GM23338 (cell line): ENCODE measurements at regions not wholly inside any gene's neighbourhood (a gene's known extent, or its start where the extent isn't known, plus 50 kb on each side); places are given as distances from the start of the nearest gene placed in this dataset.

Source experiments
- ATAC-seq: fragments of 200-7000 bp; cut with Tn5 transposase; 3 replicates; pipeline ENCODE4 v1.9.1; 2020
- DNase-seq: peaks from one replicate; pipeline ENCODE4 v3.0.0-alpha.2; 2015; ENCODE audit warnings: low spot score
- H2AFZ ChIP-seq: fragments of 200-600 bp; sonication (generic); 2 replicates; pipeline ENCODE4 v1.8.0; 2016; ENCODE audit warnings: antibody characterized with exemption, mild to moderate bottlenecking, moderate library complexity
- H3F3A ChIP-seq: fragments of 200-600 bp; sonication (generic); replicated peaks from 2 replicates; pipeline ENCODE4 v1.8.0; 2017; ENCODE audit warnings: antibody characterized with exemption, mixed run types, low read depth
- H3K27ac ChIP-seq: fragments of 200-600 bp; sonication (generic); 2 replicates; pipeline ENCODE4 v1.6.1; 2016; ENCODE audit warnings: low read depth
- H3K27me3 ChIP-seq: fragments of 200-600 bp; sonication (generic); 2 replicates; pipeline ENCODE4 v1.8.0; 2016; ENCODE audit warnings: mild to moderate bottlenecking, mixed run types, moderate library complexity; ENCODE audit not compliant: insufficient read depth
- H3K36me3 ChIP-seq: fragments of 200-600 bp; sonication (generic); 2 replicates; pipeline ENCODE4 v1.8.0; 2016; ENCODE audit warnings: mild to moderate bottlenecking; ENCODE audit not compliant: insufficient read depth
- H3K4me1 ChIP-seq: fragments of 200-600 bp; sonication (generic); 2 replicates; pipeline ENCODE4 v1.8.0; 2016; ENCODE audit warnings: mild to moderate bottlenecking, moderate library complexity; ENCODE audit not compliant: insufficient read depth
- H3K4me2 ChIP-seq: fragments of 200-600 bp; sonication (generic); 2 replicates; pipeline ENCODE4 v1.7.1; 2017; ENCODE audit warnings: mixed run types
- H3K4me3 ChIP-seq: fragments of 200-600 bp; sonication (generic); 2 replicates; pipeline ENCODE4 v1.6.1; 2016; ENCODE audit warnings: mixed run types
- H3K79me2 ChIP-seq: fragments of 200-600 bp; sonication (generic); replicated peaks from 2 replicates; pipeline ENCODE4 v1.8.0; 2017; ENCODE audit warnings: mild to moderate bottlenecking; ENCODE audit not compliant: insufficient read depth
- H3K9me2 ChIP-seq: fragments of 200-600 bp; sonication (generic); 2 replicates; pipeline ENCODE4 v1.8.0; 2017; ENCODE audit not compliant: insufficient read depth
- H4K20me1 ChIP-seq: fragments of 200-600 bp; sonication (generic); replicated peaks from 2 replicates; pipeline ENCODE4 v1.8.0; 2017; ENCODE audit warnings: mild to moderate bottlenecking; ENCODE audit not compliant: insufficient read depth
- H3K27ac Mint-ChIP-seq: 2 replicates; pipeline ENCODE4 v1.8.0; 2020; ENCODE audit warnings: inconsistent platforms, mild to moderate bottlenecking, moderate library complexity, mixed read lengths
- H3K27me3 Mint-ChIP-seq: 3 replicates; pipeline ENCODE4 v1.8.0; 2022; ENCODE audit warnings: low read depth, mild to moderate bottlenecking, moderate library complexity, mixed read lengths, inconsistent platforms; ENCODE audit not compliant: insufficient read depth, poor library complexity
- H3K36me3 Mint-ChIP-seq: 3 replicates; pipeline ENCODE4 v1.8.0; 2021; ENCODE audit warnings: low read depth, mild to moderate bottlenecking, inconsistent platforms, moderate library complexity, mixed read lengths
- H3K4me1 Mint-ChIP-seq: 3 replicates; pipeline ENCODE4 v1.8.0; 2020; ENCODE audit warnings: mild to moderate bottlenecking, inconsistent platforms, mixed read lengths
- H3K4me3 Mint-ChIP-seq: 3 replicates; pipeline ENCODE4 v1.8.0; 2021; ENCODE audit warnings: moderate library complexity, mild to moderate bottlenecking, inconsistent platforms, mixed read lengths
- H3K9me3 Mint-ChIP-seq: 3 replicates; pipeline ENCODE4 v1.8.0; 2020; ENCODE audit warnings: moderate library complexity, mild to moderate bottlenecking, inconsistent platforms, mixed read lengths
- CREB1 ChIP-seq: fragments of 250-450 bp; sonication (Bioruptor Pico); IDR thresholded peaks from 2 replicates; pipeline ENCODE4 v1.5.0; 2020; ENCODE audit warnings: low read depth, mild to moderate bottlenecking, moderate library complexity
- EZH2 ChIP-seq: fragments of 200-600 bp; sonication (generic); IDR thresholded peaks from one replicate; pipeline ENCODE4 v1.8.0; 2017; ENCODE audit warnings: antibody characterized with exemption, mild to moderate bottlenecking, low read depth; ENCODE audit not compliant: unreplicated experiment
- EZH2phosphoT487 ChIP-seq: fragments of 200-600 bp; sonication (generic); IDR thresholded peaks from one replicate; pipeline ENCODE4 v1.8.1; 2018; ENCODE audit warnings: antibody characterized with exemption; ENCODE audit not compliant: unreplicated experiment
- JUNB ChIP-seq: IDR thresholded peaks from one replicate; pipeline ENCODE4 v1.6.1; 2016; ENCODE audit warnings: antibody characterized with exemption; ENCODE audit not compliant: unreplicated experiment
- NANOG ChIP-seq: IDR thresholded peaks from 2 replicates; pipeline ENCODE4 v1.6.1; 2016; ENCODE audit warnings: antibody characterized with exemption, borderline replicate concordance
- POLR2AphosphoS5 ChIP-seq: IDR thresholded peaks from 2 replicates; pipeline ENCODE4 v1.6.1; 2016; ENCODE audit warnings: antibody characterized with exemption, low read depth
- STAT1 ChIP-seq: IDR thresholded peaks from one replicate; pipeline ENCODE4 v1.6.1; 2016; ENCODE audit warnings: antibody characterized with exemption; ENCODE audit not compliant: unreplicated experiment
- ZNF114 ChIP-seq: fragments of 250-450 bp; sonication (Bioruptor Pico); IDR thresholded peaks from 2 replicates; pipeline ENCODE4 v1.5.0; 2020; ENCODE audit warnings: mild to moderate bottlenecking, moderate library complexity
- ZNF331 ChIP-seq: fragments of 250-450 bp; sonication (Bioruptor Pico); IDR thresholded peaks from 2 replicates; pipeline ENCODE4 v1.5.0; 2020; ENCODE audit warnings: low read depth, mild to moderate bottlenecking, moderate library complexity
- TF ChIP-seq, protein P1 (sequence below): fragments of 250-450 bp; sonication (Bioruptor Pico); IDR thresholded peaks from 2 replicates; pipeline ENCODE4 v1.5.0; 2020; ENCODE audit warnings: mild to moderate bottlenecking, moderate library complexity
- TF ChIP-seq, protein P2 (sequence below): IDR thresholded peaks from one replicate; pipeline ENCODE4 v1.6.1; 2018; ENCODE audit warnings: antibody characterized with exemption; ENCODE audit not compliant: unreplicated experiment
- TF ChIP-seq, protein P3 (sequence below), 2 experiments: fragments of 200-600 bp in 1 of 2; sonication (generic) in 1 of 2; conservative IDR thresholded peaks; 2 replicates each; pipeline versions ENCODE4 v1.5.1 to v1.6.1; 2016 to 2017; ENCODE audit warnings: antibody characterized with exemption in 2 of 2, low read depth in 2 of 2, mild to moderate bottlenecking in 2 of 2, moderate library complexity in 1 of 2
- TF ChIP-seq, protein P4 (sequence below): IDR thresholded peaks from 2 replicates; pipeline ENCODE4 v1.6.1; 2016; ENCODE audit warnings: antibody characterized with exemption

DNA sequence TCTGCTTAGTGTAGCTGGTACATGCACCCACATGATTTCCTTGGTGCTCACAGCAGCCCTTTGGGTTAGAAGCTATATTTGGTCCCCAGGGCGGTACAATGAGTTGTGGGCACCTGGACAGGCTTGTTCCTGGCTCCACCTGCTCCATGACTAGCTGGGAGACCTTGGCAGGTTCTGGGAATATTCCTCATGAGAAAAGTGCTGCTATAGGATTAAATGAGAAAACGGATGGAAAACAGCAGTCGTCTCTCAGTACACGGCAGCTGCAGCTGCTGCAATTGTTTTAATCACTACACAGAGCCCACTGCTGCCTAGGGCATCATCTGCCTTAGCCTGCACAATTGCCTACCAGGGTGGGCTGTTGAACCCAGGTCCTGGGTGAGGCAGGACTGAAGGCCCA, 424.5 kb upstream of the B3GAT1 start:
- Histone ChIP-seq H3K27me3 (no peaks in the 10 kb centered on the region), H3K79me2 (no peaks in the 10 kb centered on the region), H3K4me1 (no peaks in the 10 kb centered on the region), H3K36me3 (no peaks in the 10 kb centered on the region), H4K20me1 (no peaks in the 10 kb centered on the region), H3K4me2 (no peak overlapping the region), H3K27ac (no peak overlapping the region), H2AFZ (no peak overlapping the region), H3F3A (no peaks in the 10 kb centered on the region), H3K4me3 (no peak overlapping the region), H3K9me2 (peaks cover 7% of the 10 kb centered on the region; the same call in 1 of the 2 replicates)
- TF ChIP-seq EZH2phosphoT487: no peak
- no peak for TF ChIP-seq JUNB
- TF ChIP-seq STAT1: no peak
- TF ChIP-seq ZNF331 (CRISPR knock-in tag): no peak
- TF ChIP-seq ZNF114 (CRISPR knock-in tag): no peak
- TF ChIP-seq EZH2: no peak
- TF ChIP-seq, protein P1, sequence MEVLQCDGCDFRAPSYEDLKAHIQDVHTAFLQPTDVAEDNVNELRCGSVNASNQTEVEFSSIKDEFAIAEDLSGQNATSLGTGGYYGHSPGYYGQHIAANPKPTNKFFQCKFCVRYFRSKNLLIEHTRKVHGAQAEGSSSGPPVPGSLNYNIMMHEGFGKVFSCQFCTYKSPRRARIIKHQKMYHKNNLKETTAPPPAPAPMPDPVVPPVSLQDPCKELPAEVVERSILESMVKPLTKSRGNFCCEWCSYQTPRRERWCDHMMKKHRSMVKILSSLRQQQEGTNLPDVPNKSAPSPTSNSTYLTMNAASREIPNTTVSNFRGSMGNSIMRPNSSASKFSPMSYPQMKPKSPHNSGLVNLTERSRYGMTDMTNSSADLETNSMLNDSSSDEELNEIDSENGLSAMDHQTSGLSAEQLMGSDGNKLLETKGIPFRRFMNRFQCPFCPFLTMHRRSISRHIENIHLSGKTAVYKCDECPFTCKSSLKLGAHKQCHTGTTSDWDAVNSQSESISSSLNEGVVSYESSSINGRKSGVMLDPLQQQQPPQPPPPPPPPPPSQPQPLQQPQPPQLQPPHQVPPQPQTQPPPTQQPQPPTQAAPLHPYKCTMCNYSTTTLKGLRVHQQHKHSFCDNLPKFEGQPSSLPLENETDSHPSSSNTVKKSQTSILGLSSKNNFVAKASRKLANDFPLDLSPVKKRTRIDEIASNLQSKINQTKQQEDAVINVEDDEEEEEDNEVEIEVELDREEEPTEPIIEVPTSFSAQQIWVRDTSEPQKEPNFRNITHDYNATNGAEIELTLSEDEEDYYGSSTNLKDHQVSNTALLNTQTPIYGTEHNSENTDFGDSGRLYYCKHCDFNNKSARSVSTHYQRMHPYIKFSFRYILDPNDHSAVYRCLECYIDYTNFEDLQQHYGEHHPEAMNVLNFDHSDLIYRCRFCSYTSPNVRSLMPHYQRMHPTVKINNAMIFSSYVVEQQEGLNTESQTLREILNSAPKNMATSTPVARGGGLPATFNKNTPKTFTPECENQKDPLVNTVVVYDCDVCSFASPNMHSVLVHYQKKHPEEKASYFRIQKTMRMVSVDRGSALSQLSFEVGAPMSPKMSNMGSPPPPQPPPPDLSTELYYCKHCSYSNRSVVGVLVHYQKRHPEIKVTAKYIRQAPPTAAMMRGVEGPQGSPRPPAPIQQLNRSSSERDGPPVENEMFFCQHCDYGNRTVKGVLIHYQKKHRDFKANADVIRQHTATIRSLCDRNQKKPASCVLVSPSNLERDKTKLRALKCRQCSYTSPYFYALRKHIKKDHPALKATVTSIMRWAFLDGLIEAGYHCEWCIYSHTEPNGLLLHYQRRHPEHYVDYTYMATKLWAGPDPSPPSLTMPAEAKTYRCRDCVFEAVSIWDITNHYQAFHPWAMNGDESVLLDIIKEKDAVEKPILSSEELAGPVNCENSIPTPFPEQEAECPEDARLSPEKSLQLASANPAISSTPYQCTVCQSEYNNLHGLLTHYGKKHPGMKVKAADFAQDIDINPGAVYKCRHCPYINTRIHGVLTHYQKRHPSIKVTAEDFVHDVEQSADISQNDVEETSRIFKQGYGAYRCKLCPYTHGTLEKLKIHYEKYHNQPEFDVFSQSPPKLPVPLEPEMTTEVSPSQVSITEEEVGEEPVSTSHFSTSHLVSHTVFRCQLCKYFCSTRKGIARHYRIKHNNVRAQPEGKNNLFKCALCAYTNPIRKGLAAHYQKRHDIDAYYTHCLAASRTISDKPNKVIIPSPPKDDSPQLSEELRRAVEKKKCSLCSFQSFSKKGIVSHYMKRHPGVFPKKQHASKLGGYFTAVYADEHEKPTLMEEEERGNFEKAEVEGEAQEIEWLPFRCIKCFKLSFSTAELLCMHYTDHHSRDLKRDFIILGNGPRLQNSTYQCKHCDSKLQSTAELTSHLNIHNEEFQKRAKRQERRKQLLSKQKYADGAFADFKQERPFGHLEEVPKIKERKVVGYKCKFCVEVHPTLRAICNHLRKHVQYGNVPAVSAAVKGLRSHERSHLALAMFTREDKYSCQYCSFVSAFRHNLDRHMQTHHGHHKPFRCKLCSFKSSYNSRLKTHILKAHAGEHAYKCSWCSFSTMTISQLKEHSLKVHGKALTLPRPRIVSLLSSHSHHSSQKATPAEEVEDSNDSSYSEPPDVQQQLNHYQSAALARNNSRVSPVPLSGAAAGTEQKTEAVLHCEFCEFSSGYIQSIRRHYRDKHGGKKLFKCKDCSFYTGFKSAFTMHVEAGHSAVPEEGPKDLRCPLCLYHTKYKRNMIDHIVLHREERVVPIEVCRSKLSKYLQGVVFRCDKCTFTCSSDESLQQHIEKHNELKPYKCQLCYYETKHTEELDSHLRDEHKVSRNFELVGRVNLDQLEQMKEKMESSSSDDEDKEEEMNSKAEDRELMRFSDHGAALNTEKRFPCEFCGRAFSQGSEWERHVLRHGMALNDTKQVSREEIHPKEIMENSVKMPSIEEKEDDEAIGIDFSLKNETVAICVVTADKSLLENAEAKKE (CRISPR knock-in tag): no peak
- TF ChIP-seq, protein P2, sequence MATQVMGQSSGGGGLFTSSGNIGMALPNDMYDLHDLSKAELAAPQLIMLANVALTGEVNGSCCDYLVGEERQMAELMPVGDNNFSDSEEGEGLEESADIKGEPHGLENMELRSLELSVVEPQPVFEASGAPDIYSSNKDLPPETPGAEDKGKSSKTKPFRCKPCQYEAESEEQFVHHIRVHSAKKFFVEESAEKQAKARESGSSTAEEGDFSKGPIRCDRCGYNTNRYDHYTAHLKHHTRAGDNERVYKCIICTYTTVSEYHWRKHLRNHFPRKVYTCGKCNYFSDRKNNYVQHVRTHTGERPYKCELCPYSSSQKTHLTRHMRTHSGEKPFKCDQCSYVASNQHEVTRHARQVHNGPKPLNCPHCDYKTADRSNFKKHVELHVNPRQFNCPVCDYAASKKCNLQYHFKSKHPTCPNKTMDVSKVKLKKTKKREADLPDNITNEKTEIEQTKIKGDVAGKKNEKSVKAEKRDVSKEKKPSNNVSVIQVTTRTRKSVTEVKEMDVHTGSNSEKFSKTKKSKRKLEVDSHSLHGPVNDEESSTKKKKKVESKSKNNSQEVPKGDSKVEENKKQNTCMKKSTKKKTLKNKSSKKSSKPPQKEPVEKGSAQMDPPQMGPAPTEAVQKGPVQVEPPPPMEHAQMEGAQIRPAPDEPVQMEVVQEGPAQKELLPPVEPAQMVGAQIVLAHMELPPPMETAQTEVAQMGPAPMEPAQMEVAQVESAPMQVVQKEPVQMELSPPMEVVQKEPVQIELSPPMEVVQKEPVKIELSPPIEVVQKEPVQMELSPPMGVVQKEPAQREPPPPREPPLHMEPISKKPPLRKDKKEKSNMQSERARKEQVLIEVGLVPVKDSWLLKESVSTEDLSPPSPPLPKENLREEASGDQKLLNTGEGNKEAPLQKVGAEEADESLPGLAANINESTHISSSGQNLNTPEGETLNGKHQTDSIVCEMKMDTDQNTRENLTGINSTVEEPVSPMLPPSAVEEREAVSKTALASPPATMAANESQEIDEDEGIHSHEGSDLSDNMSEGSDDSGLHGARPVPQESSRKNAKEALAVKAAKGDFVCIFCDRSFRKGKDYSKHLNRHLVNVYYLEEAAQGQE: no peak
- no peak for TF ChIP-seq NANOG
- TF ChIP-seq POLR2AphosphoS5: no peak
- TF ChIP-seq, protein P3, sequence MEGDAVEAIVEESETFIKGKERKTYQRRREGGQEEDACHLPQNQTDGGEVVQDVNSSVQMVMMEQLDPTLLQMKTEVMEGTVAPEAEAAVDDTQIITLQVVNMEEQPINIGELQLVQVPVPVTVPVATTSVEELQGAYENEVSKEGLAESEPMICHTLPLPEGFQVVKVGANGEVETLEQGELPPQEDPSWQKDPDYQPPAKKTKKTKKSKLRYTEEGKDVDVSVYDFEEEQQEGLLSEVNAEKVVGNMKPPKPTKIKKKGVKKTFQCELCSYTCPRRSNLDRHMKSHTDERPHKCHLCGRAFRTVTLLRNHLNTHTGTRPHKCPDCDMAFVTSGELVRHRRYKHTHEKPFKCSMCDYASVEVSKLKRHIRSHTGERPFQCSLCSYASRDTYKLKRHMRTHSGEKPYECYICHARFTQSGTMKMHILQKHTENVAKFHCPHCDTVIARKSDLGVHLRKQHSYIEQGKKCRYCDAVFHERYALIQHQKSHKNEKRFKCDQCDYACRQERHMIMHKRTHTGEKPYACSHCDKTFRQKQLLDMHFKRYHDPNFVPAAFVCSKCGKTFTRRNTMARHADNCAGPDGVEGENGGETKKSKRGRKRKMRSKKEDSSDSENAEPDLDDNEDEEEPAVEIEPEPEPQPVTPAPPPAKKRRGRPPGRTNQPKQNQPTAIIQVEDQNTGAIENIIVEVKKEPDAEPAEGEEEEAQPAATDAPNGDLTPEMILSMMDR (conservative IDR thresholded peaks at IDR 0.05; ENCODE audit: low read depth in 2 of 2): no peak
- TF ChIP-seq CREB1 (CRISPR knock-in tag): no peak
- TF ChIP-seq, protein P4, sequence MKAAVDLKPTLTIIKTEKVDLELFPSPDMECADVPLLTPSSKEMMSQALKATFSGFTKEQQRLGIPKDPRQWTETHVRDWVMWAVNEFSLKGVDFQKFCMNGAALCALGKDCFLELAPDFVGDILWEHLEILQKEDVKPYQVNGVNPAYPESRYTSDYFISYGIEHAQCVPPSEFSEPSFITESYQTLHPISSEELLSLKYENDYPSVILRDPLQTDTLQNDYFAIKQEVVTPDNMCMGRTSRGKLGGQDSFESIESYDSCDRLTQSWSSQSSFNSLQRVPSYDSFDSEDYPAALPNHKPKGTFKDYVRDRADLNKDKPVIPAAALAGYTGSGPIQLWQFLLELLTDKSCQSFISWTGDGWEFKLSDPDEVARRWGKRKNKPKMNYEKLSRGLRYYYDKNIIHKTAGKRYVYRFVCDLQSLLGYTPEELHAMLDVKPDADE: no peak
- no peak for ATAC-seq
- no peak overlapping the region for H3K4me3 Mint-ChIP-seq
- H3K36me3 Mint-ChIP-seq: no peaks in the 10 kb centered on the region
- peaks cover 3% of the 10 kb centered on the region; the same call in 1 of the 3 replicates for H3K9me3 Mint-ChIP-seq
- DNase-seq: no peak
- no peak overlapping the region for H3K27ac Mint-ChIP-seq
- no peaks in the 10 kb centered on the region for H3K4me1 Mint-ChIP-seq
- peaks cover 7% of the 10 kb centered on the region for H3K27me3 Mint-ChIP-seq
